ENCODE measurements at regions not wholly inside any gene's neighbourhood (a gene's known extent, or its start where the extent isn't known, plus 50 kb on each side); places are given as distances from the start of the nearest gene placed in this dataset.

GRCh38 chrX:44042751-44043150 lies 69.6 kb upstream of the NDP start:
- H3K79me2 ChIP-seq (ENCODE audit: insufficient read depth): no peaks in the 10 kb centered on the region
- H3K27ac ChIP-seq: no peak overlapping the region
- H4K20me1 ChIP-seq (ENCODE audit: insufficient read depth): no peaks in the 10 kb centered on the region
- no peak overlapping the region for H3K4me2 ChIP-seq (ENCODE audit: unreplicated experiment)
- no peak for TF ChIP-seq EZH2 (IDR thresholded peaks at IDR 0.05; ENCODE audit: insufficient read depth, poor library complexity, severe bottlenecking)
- no peak for TF ChIP-seq EZH2phosphoT487 (IDR thresholded peaks at IDR 0.05; ENCODE audit: insufficient read depth, low read depth)
- no peaks in the 10 kb centered on the region for H3K4me1 ChIP-seq (ENCODE audit: insufficient read depth)
- no peaks in the 10 kb centered on the region for H3K9me2 ChIP-seq (ENCODE audit: insufficient read depth)
- no peaks in the 10 kb centered on the region for H3K27me3 ChIP-seq (replicated peaks; ENCODE audit: insufficient read depth)
- no peaks in the 10 kb centered on the region for H3K36me3 ChIP-seq (ENCODE audit: low read depth)
- no peaks in the 10 kb centered on the region for H3F3A ChIP-seq (ENCODE audit: insufficient read depth)
- H3K9ac ChIP-seq: no peak overlapping the region
- H3K4me3 ChIP-seq: no peak overlapping the region
- no peaks in the 10 kb centered on the region for H3K9me3 ChIP-seq (ENCODE audit: low read depth)
- 87 to 100% methylated on average over 1 of the region's 1 CpG for WGBS, 2 experiments (ENCODE audit: low coverage in 1 of 2, low lambda C conversion rate in 2 of 2, missing lambda C conversion rate in 2 of 2)
- peak; percentile 10 for DNase-seq
- H2AFZ ChIP-seq: no peak overlapping the region
- in situ Hi-C loops (cut with MboI): no loop called here

DNA sequence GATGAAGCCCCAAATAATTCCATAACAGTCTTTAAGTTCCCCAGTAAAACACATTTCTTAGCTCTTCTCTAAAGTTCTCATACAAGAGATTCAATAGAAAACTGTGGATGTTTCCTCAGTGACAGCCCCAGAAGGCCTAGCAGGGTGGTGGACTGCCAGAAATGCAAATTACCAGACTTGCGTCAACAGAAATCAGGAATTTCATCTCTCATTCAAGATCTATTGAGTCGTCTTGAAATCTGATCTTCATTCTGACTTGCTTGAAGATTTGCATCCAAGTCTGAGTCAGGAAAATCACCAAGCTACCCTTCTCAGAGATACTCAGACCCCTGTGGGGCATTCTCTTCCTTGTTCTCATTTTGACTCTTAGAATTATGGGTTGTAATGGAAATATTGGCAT lies 68.9 kb upstream of the NDP start:
- Histone ChIP-seq H4K20me1 (ENCODE audit: insufficient read depth) (no peaks in the 10 kb centered on the region), H3K4me3 (no peak overlapping the region), H3K27ac (no peak overlapping the region), H3K9ac (no peak overlapping the region), H3K9me3 (ENCODE audit: low read depth) (no peaks in the 10 kb centered on the region), H3K9me2 (ENCODE audit: insufficient read depth) (no peaks in the 10 kb centered on the region), H3K27me3 (replicated peaks; ENCODE audit: insufficient read depth) (no peaks in the 10 kb centered on the region), H3K79me2 (ENCODE audit: insufficient read depth) (no peaks in the 10 kb centered on the region), H3F3A (ENCODE audit: insufficient read depth) (no peaks in the 10 kb centered on the region), H3K4me1 (ENCODE audit: insufficient read depth) (no peaks in the 10 kb centered on the region), H3K4me2 (ENCODE audit: unreplicated experiment) (no peak overlapping the region), H2AFZ (no peak overlapping the region), H3K36me3 (ENCODE audit: low read depth) (no peaks in the 10 kb centered on the region)
- TF ChIP-seq EZH2phosphoT487 (IDR thresholded peaks at IDR 0.05; ENCODE audit: insufficient read depth, low read depth) (no peak), EZH2 (IDR thresholded peaks at IDR 0.05; ENCODE audit: insufficient read depth, poor library complexity, severe bottlenecking) (no peak)
- in situ Hi-C loops (cut with MboI): no loop called here
- no peak for DNase-seq
- WGBS, 2 experiments (ENCODE audit: low coverage in 1 of 2, low lambda C conversion rate in 2 of 2, missing lambda C conversion rate in 2 of 2): 38 to 55% methylated on average over 2 of the region's 2 CpGs

GRCh38 chrX:44040406-44040805 lies 67.2 kb upstream of the NDP start:
- no peaks in the 10 kb centered on the region for H3K9me3 ChIP-seq (ENCODE audit: low read depth)
- H3K4me1 ChIP-seq (ENCODE audit: insufficient read depth): peaks cover 12% of the 10 kb centered on the region
- no peaks in the 10 kb centered on the region for H3K27me3 ChIP-seq (replicated peaks; ENCODE audit: insufficient read depth)
- no peak overlapping the region for H3K4me2 ChIP-seq (ENCODE audit: unreplicated experiment)
- no peak overlapping the region for H3K9ac ChIP-seq
- no peak overlapping the region for H2AFZ ChIP-seq
- DNase-seq: no peak
- TF ChIP-seq EZH2 (IDR thresholded peaks at IDR 0.05; ENCODE audit: insufficient read depth, poor library complexity, severe bottlenecking) (no peak), EZH2phosphoT487 (IDR thresholded peaks at IDR 0.05; ENCODE audit: insufficient read depth, low read depth) (no peak)
- no peaks in the 10 kb centered on the region for H4K20me1 ChIP-seq (ENCODE audit: insufficient read depth)
- no peaks in the 10 kb centered on the region for H3K79me2 ChIP-seq (ENCODE audit: insufficient read depth)
- no peak overlapping the region for H3K4me3 ChIP-seq
- no peak overlapping the region for H3K27ac ChIP-seq
- H3F3A ChIP-seq (ENCODE audit: insufficient read depth): peaks cover 9% of the 10 kb centered on the region; the same call in 1 of the 2 replicates
- in situ Hi-C loops (cut with MboI): no loop called here
- no peaks in the 10 kb centered on the region for H3K36me3 ChIP-seq (ENCODE audit: low read depth)
- WGBS, 2 experiments (ENCODE audit: low coverage in 1 of 2, low lambda C conversion rate in 2 of 2, missing lambda C conversion rate in 2 of 2): 91 to 98% methylated on average over 3 of the region's 3 CpGs
- H3K9me2 ChIP-seq (ENCODE audit: insufficient read depth): no peaks in the 10 kb centered on the region

DNA sequence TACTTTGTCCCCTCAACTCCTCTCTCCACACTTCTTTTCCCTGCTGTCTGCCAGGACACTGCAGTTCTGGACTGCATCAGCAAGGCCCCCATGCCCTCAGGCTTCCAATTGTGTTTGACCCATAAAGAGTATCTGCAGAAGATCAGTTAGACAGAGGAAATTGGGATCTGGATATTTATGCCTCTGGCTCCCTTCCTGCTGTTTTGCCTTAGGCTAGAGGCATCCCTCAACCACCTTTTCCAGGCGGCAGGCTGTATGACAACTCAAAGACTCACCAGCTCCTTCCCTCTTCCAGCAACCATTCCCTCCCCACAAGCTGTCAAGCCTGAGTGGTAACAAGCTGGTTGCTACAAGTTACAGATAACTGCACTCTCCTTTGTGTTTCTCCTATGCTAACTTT lies 66.4 kb upstream of the NDP start:
- H3K9me2 ChIP-seq (ENCODE audit: insufficient read depth): no peaks in the 10 kb centered on the region
- WGBS, 2 experiments (ENCODE audit: low coverage in 1 of 2, low lambda C conversion rate in 2 of 2, missing lambda C conversion rate in 2 of 2): 33 to 58% methylated on average over 1 of the region's 1 CpG
- no peaks in the 10 kb centered on the region for H3K36me3 ChIP-seq (ENCODE audit: low read depth)
- in situ Hi-C loops (cut with MboI): no loop called here
- DNase-seq: no peak
- H3K4me2 ChIP-seq (ENCODE audit: unreplicated experiment): no peak overlapping the region
- H3K9ac ChIP-seq: no peak overlapping the region
- peaks cover 10% of the 10 kb centered on the region; the same call in 1 of the 2 replicates for H3F3A ChIP-seq (ENCODE audit: insufficient read depth)
- H3K27ac ChIP-seq: no peak overlapping the region
- no peaks in the 10 kb centered on the region for H3K79me2 ChIP-seq (ENCODE audit: insufficient read depth)
- no peak overlapping the region for H3K4me3 ChIP-seq
- H3K9me3 ChIP-seq (ENCODE audit: low read depth): no peaks in the 10 kb centered on the region
- no peak for TF ChIP-seq EZH2phosphoT487 (IDR thresholded peaks at IDR 0.05; ENCODE audit: insufficient read depth, low read depth)
- no peak for TF ChIP-seq EZH2 (IDR thresholded peaks at IDR 0.05; ENCODE audit: insufficient read depth, poor library complexity, severe bottlenecking)
- H3K4me1 ChIP-seq (ENCODE audit: insufficient read depth): peaks cover 17% of the 10 kb centered on the region
- no peaks in the 10 kb centered on the region for H3K27me3 ChIP-seq (replicated peaks; ENCODE audit: insufficient read depth)
- H4K20me1 ChIP-seq (ENCODE audit: insufficient read depth): no peaks in the 10 kb centered on the region
- no peak overlapping the region for H2AFZ ChIP-seq

- Histone ChIP-seq H3K4me3 (no peak overlapping the region), H4K20me1 (ENCODE audit: insufficient read depth) (no peaks in the 10 kb centered on the region), H3K27me3 (replicated peaks; ENCODE audit: insufficient read depth) (no peaks in the 10 kb centered on the region), H3K4me1 (ENCODE audit: insufficient read depth) (peaks cover 17% of the 10 kb centered on the region), H3K9me3 (ENCODE audit: low read depth) (no peaks in the 10 kb centered on the region), H3K36me3 (ENCODE audit: low read depth) (no peaks in the 10 kb centered on the region), H3K9me2 (ENCODE audit: insufficient read depth) (no peaks in the 10 kb centered on the region), H3K9ac (no peak overlapping the region), H3F3A (ENCODE audit: insufficient read depth) (peaks cover 10% of the 10 kb centered on the region; the same call in 1 of the 2 replicates), H2AFZ (no peak overlapping the region), H3K4me2 (ENCODE audit: unreplicated experiment) (peak overlapping the region; percentile 35), H3K27ac (peak overlapping the region; percentile 22; the same call in 1 of the 2 replicates), H3K79me2 (ENCODE audit: insufficient read depth) (no peaks in the 10 kb centered on the region)
- TF ChIP-seq EZH2 (IDR thresholded peaks at IDR 0.05; ENCODE audit: insufficient read depth, poor library complexity, severe bottlenecking) (no peak), EZH2phosphoT487 (IDR thresholded peaks at IDR 0.05; ENCODE audit: insufficient read depth, low read depth) (no peak)
- WGBS, 2 experiments (ENCODE audit: low coverage in 1 of 2, low lambda C conversion rate in 2 of 2, missing lambda C conversion rate in 2 of 2): 0 to 5% methylated on average over 3 of the region's 3 CpGs
- DNase-seq: peak; percentile 69
- in situ Hi-C loops (cut with MboI): no loop called here
These were observed 63.1 kb upstream of the NDP start for GRCh38 chrX:44036336-44036735.

Data from GM23248 (cell line).